GM12878 (cell line): ENCODE measurements at regions not wholly inside any gene's neighbourhood (a gene's known extent, or its start where the extent isn't known, plus 50 kb on each side); places are given as distances from the start of the nearest gene placed in this dataset.

ENCODE experiments used
- ATAC-seq: fragments of 200-7000 bp; cut with Tn5 transposase; 3 replicates; pipeline ENCODE4 v1.9.1; 2020; ENCODE audit warnings: mild to moderate bottlenecking, moderate library complexity
- BruUV-seq: library from RNA; stranded (reverse); fragments of 400-500 nt; replicated peaks from 2 replicates; lab custom pipeline; 2021; lab: Mats Ljungman, UMichigan
- CTCF ChIA-PET: fragments of 300-600 bp; sonication (Branson Sonifier 250); formaldehyde crosslinking; extraction: SDS; loops from one replicate; lab custom pipeline; 2021; ENCODE audit warnings: inconsistent platforms; lab: Yijun Ruan, JAX
- POLR2A ChIA-PET: fragments of 350-600 bp; formaldehyde crosslinking; extraction: SDS; loops from one replicate; lab custom pipeline; 2021; ENCODE audit warnings: inconsistent platforms; lab: Charles Lee
- RAD21 ChIA-PET: fragments of 300-600 bp; sonication (Branson Sonifier 250); formaldehyde crosslinking; loops from one replicate; lab custom pipeline; 2023; ENCODE audit warnings: antibody characterized with exemption; ENCODE audit not compliant: unreplicated experiment; lab: Charles Lee
- SMC1A ChIA-PET: fragments of 300-600 bp; sonication (Branson Sonifier 250); formaldehyde crosslinking; loops from one replicate; lab custom pipeline; 2023; ENCODE audit not compliant: unreplicated experiment, uncharacterized antibody; lab: Charles Lee
- DNase-seq: peaks from one replicate; pipeline ENCODE4 v3.0.0-alpha.2; 2011; ENCODE audit warnings: low read depth, low spot score
- FAIRE-seq: peaks from 3 replicates; lab custom pipeline; 2011; peaks lifted over from hg19 to GRCh38; lab: Jason Lieb, UNC
- H2AFZ ChIP-seq: 2 replicates; pipeline ENCODE4 v1.6.0; 2011; ENCODE audit warnings: low read depth, low read length, control low read depth; ENCODE audit not compliant: control insufficient read depth
- H3K27ac ChIP-seq: 2 replicates; pipeline ENCODE4 v1.5.1; 2011; ENCODE audit warnings: control low read depth; ENCODE audit not compliant: control insufficient read depth, insufficient read depth
- H3K27me3 ChIP-seq, 2 experiments: replicated peaks in 1 of 2; 2 replicates each; pipeline versions ENCODE4 v1.6.0 to v1.6.1; 2011; ENCODE audit warnings: low read length in 1 of 2; ENCODE audit not compliant: control insufficient read depth in 2 of 2, insufficient read depth in 2 of 2
- H3K36me3 ChIP-seq, 2 experiments: 2 replicates each; pipeline ENCODE4 v1.5.1; 2011; ENCODE audit warnings: low read length in 1 of 2; ENCODE audit not compliant: control insufficient read depth in 2 of 2, insufficient read depth in 2 of 2
- H3K4me1 ChIP-seq: 2 replicates; pipeline ENCODE4 v1.6.1; 2011; ENCODE audit warnings: mild to moderate bottlenecking, low read length, moderate library complexity, mixed read lengths; ENCODE audit not compliant: control insufficient read depth, insufficient read depth
- H3K4me2 ChIP-seq: 2 replicates; pipeline ENCODE4 v1.6.0; 2011; ENCODE audit warnings: control low read depth; ENCODE audit not compliant: control insufficient read depth, insufficient read depth
- H3K4me3 ChIP-seq: fragments of 200-600 bp; sonication (generic); 2 replicates; pipeline ENCODE4 v1.5.1; 2016
- H3K79me2 ChIP-seq: 2 replicates; pipeline ENCODE4 v1.6.0; 2011; ENCODE audit warnings: low read length; ENCODE audit not compliant: control insufficient read depth, insufficient read depth
- H3K9ac ChIP-seq: 2 replicates; pipeline ENCODE4 v1.8.0; 2011; ENCODE audit warnings: low read length, control low read depth, mixed read lengths; ENCODE audit not compliant: control insufficient read depth, insufficient read depth
- H3K9me3 ChIP-seq: replicated peaks from 3 replicates; pipeline ENCODE4 v1.5.1; 2011; ENCODE audit warnings: mild to moderate bottlenecking, low read length; ENCODE audit not compliant: control insufficient read depth, insufficient read depth
- H4K20me1 ChIP-seq: 2 replicates; pipeline ENCODE4 v1.6.0; 2011; ENCODE audit not compliant: control insufficient read depth, insufficient read depth
- BHLHE40 ChIP-seq, 2 experiments: fragments of 450-650 bp in 1 of 2; IDR thresholded peaks; 2 replicates each; pipeline ENCODE4 v1.6.1; 2011 to 2017; ENCODE audit warnings: low read depth in 2 of 2, borderline replicate concordance in 1 of 2, improper control_type of control experiment in 1 of 2, low read length in 1 of 2, mild to moderate bottlenecking in 1 of 2
- BRCA1 ChIP-seq: IDR thresholded peaks from 2 replicates; pipeline ENCODE4 v1.6.1; 2011; ENCODE audit warnings: low read depth, low read length, improper control_type of control experiment
- CBFB ChIP-seq: IDR thresholded peaks from 2 replicates; pipeline ENCODE4 v1.6.1; 2016; ENCODE audit warnings: antibody characterized with exemption, low read depth
- CHD2 ChIP-seq: IDR thresholded peaks from 2 replicates; pipeline ENCODE4 v1.6.1; 2011; ENCODE audit warnings: low read depth, low read length, improper control_type of control experiment, borderline replicate concordance
- EED ChIP-seq: sonication (generic); IDR thresholded peaks from 2 replicates; pipeline ENCODE4 v1.6.1; 2016; ENCODE audit warnings: antibody characterized with exemption, low read depth
- FOXK2 ChIP-seq: fragments of 450-650 bp; IDR thresholded peaks from 2 replicates; pipeline ENCODE4 v1.6.1; 2017; ENCODE audit warnings: mild to moderate bottlenecking, moderate library complexity
- KAT2A ChIP-seq: conservative IDR thresholded peaks from 2 replicates; pipeline ENCODE4 v1.6.1; 2011; ENCODE audit warnings: low read depth, low read length; ENCODE audit not compliant: control insufficient read depth
- NFIC ChIP-seq: IDR thresholded peaks from 2 replicates; pipeline ENCODE4 v1.6.1; 2012; ENCODE audit warnings: low read depth, mild to moderate bottlenecking, inconsistent platforms, low read length, moderate library complexity
- NFYB ChIP-seq: IDR thresholded peaks from 2 replicates; pipeline ENCODE4 v1.6.1; 2011; ENCODE audit warnings: low read depth, mild to moderate bottlenecking, low read length, improper control_type of control experiment, moderate library complexity; ENCODE audit not compliant: insufficient read depth
- NRF1 ChIP-seq: conservative IDR thresholded peaks from 2 replicates; pipeline ENCODE4 v1.6.1; 2011; ENCODE audit warnings: mild to moderate bottlenecking, low read depth, low read length, improper control_type of control experiment
- PBX3 ChIP-seq: IDR thresholded peaks from 2 replicates; pipeline ENCODE4 v1.6.1; 2011; ENCODE audit warnings: mild to moderate bottlenecking, low read depth, low read length, moderate library complexity; ENCODE audit not compliant: insufficient replicate concordance
- RCOR1 ChIP-seq: conservative IDR thresholded peaks from 2 replicates; pipeline ENCODE4 v1.6.1; 2012; ENCODE audit warnings: low read depth, low read length, improper control_type of control experiment
- STAT3 ChIP-seq: IDR thresholded peaks from 2 replicates; pipeline ENCODE4 v1.6.1; 2011; ENCODE audit warnings: low read depth, low read length, improper control_type of control experiment
- ZNF217 ChIP-seq: fragments of 450-650 bp; IDR thresholded peaks from 2 replicates; pipeline ENCODE4 v1.6.1; 2017; ENCODE audit warnings: antibody characterized with exemption, mild to moderate bottlenecking
- WGBS: methylation state at CpG from one replicate; pipeline ENCODE4 v1.1.6; 2016; ENCODE audit warnings: low lambda C conversion rate; ENCODE audit not compliant: insufficient replicate concordance, insufficient coverage; ENCODE audit errors: missing lambda C conversion rate; 5-methylcytosine and 5-hydroxymethylcytosine counted together
- in situ Hi-C: fragments of 300-500 bp; cut with MboI; formaldehyde crosslinking; loops from 9 replicates; pipeline ENCODE4 v1.14.3; 2018; ENCODE audit warnings: mixed read lengths
- intact Hi-C: fragments of 100-400 bp; cut with micrococcal nuclease; formaldehyde crosslinking; loops from one replicate; pipeline ENCODE4 v1.14.2; 2022; ENCODE audit not compliant: unreplicated experiment
- TF ChIP-seq, protein P1 (sequence below): fragments of 450-650 bp; IDR thresholded peaks from 2 replicates; pipeline ENCODE4 v1.6.1; 2017; ENCODE audit warnings: mild to moderate bottlenecking, moderate library complexity

GRCh38 chrX:73916931-73917667 lies 64.6 kb upstream of the XIST start:
- no peak for FAIRE-seq
- ChIA-PET CTCF (no interaction called here), POLR2A (no interaction called here), SMC1A (interaction anchor here (1.3 to 1.8 kb wide), 2 partner anchors 11 to 60 kb away, joined by 3 to 6 read pairs; no protein-coding TSS in a partner anchor), RAD21 (no interaction called here)
- Histone ChIP-seq H3K4me3 (no peak overlapping the region), H3K9ac (no peak overlapping the region), H3K9me3 (no peaks in the 10 kb centered on the region), H3K27me3 (no peaks in the 10 kb centered on the region), H3K4me1 (no peaks in the 10 kb centered on the region), H3K4me2 (no peak overlapping the region), H2AFZ (no peak overlapping the region), H4K20me1 (no peaks in the 10 kb centered on the region), H3K36me3 (no peaks in the 10 kb centered on the region), H3K79me2 (no peaks in the 10 kb centered on the region), H3K27ac (no peak overlapping the region)
- TF ChIP-seq, protein P1, sequence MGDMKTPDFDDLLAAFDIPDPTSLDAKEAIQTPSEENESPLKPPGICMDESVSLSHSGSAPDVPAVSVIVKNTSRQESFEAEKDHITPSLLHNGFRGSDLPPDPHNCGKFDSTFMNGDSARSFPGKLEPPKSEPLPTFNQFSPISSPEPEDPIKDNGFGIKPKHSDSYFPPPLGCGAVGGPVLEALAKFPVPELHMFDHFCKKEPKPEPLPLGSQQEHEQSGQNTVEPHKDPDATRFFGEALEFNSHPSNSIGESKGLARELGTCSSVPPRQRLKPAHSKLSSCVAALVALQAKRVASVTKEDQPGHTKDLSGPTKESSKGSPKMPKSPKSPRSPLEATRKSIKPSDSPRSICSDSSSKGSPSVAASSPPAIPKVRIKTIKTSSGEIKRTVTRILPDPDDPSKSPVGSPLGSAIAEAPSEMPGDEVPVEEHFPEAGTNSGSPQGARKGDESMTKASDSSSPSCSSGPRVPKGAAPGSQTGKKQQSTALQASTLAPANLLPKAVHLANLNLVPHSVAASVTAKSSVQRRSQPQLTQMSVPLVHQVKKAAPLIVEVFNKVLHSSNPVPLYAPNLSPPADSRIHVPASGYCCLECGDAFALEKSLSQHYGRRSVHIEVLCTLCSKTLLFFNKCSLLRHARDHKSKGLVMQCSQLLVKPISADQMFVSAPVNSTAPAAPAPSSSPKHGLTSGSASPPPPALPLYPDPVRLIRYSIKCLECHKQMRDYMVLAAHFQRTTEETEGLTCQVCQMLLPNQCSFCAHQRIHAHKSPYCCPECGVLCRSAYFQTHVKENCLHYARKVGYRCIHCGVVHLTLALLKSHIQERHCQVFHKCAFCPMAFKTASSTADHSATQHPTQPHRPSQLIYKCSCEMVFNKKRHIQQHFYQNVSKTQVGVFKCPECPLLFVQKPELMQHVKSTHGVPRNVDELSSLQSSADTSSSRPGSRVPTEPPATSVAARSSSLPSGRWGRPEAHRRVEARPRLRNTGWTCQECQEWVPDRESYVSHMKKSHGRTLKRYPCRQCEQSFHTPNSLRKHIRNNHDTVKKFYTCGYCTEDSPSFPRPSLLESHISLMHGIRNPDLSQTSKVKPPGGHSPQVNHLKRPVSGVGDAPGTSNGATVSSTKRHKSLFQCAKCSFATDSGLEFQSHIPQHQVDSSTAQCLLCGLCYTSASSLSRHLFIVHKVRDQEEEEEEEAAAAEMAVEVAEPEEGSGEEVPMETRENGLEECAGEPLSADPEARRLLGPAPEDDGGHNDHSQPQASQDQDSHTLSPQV, result no peak
- TF ChIP-seq NFYB, result no peak
- TF ChIP-seq NFIC, result no peak
- no peak for TF ChIP-seq EED
- no peak for TF ChIP-seq STAT3
- no peak for TF ChIP-seq PBX3
- TF ChIP-seq KAT2A, result no peak
- no peak for TF ChIP-seq RCOR1
- TF ChIP-seq CHD2, result no peak
- no peak for TF ChIP-seq BRCA1
- no peak for TF ChIP-seq BHLHE40 (IDR thresholded peaks at IDR 0.05; ENCODE audit: borderline replicate concordance in 1 of 2, low read depth in 2 of 2, low read length in 1 of 2)
- no peak for TF ChIP-seq NRF1
- no peak for TF ChIP-seq ZNF217
- no peak for TF ChIP-seq FOXK2
- TF ChIP-seq CBFB, result no peak
- 36% methylated on average over 2 of the region's 2 CpGs for WGBS
- no peak for ATAC-seq
- no peak for DNase-seq
- no TSS peak for BruUV-seq
- intact Hi-C loops, result no loop called here
- in situ Hi-C loops, result no loop called here
